ENCODE measurements at regions not wholly inside any gene's neighbourhood (a gene's known extent, or its start where the extent isn't known, plus 50 kb on each side); places are given as distances from the start of the nearest gene placed in this dataset.
"Not testable (repeated sequence)": the region's sequence is repeated elsewhere in the genome, so short reads cannot be mapped to it uniquely, and the experiment has no call there.

GRCh38 chr9:113682297-113682771, 193.8 kb upstream of the ZNF618 start:
- DNase-seq (ENCODE audit: low spot score), result peak; percentile 66
- peak; percentile 76 for TF ChIP-seq CTCF (IDR thresholded peaks at IDR 0.05; ENCODE audit: borderline replicate concordance, control extremely low read depth, extremely low read depth, insufficient read depth, missing control alignments)
- in situ Hi-C loops (cut with MboI; ENCODE audit: low sequenced_read_pairs, unreplicated experiment), result no loop called here

GRCh38 chr9:113685636-113686035, 190.5 kb upstream of the ZNF618 start:
- in situ Hi-C loops (cut with MboI; ENCODE audit: low sequenced_read_pairs, unreplicated experiment); DNase-seq (ENCODE audit: low spot score): not testable (repeated sequence)

DNA sequence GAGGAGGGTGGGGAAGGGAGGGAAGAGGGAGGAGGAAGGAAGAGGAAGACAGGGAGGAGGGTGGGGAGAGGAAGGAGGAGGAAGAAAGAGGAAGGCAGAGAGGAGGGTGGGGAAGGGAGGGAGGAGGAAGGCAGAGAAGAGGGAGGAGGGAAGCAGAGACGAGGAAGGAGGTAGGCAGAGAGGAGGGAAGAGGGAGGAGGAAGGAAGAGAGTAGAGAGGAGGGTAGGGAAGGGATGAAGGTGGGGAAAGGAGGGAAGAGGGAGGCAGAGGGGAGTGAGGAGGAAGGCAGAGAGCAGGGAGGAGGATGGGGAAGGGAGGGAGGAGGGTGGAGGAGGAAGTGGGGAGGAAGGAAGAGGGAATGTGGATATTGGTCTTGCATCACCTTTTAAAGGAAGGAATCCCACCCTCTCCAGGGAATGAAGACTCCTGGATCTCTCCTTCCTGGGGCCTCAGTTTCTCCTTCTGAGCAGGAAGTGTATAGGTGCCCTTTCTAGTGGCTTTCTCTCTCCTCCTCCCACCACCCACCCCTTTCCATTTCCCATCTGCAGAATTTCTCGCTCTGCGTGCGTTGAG, 188.9 kb upstream of the ZNF618 start:
- in situ Hi-C loops (cut with MboI; ENCODE audit: low sequenced_read_pairs, unreplicated experiment), result no loop called here
- TF ChIP-seq CTCF (IDR thresholded peaks at IDR 0.05; ENCODE audit: borderline replicate concordance, control extremely low read depth, extremely low read depth, insufficient read depth, missing control alignments), result no peak
- DNase-seq (ENCODE audit: low spot score), result no peak

DNA sequence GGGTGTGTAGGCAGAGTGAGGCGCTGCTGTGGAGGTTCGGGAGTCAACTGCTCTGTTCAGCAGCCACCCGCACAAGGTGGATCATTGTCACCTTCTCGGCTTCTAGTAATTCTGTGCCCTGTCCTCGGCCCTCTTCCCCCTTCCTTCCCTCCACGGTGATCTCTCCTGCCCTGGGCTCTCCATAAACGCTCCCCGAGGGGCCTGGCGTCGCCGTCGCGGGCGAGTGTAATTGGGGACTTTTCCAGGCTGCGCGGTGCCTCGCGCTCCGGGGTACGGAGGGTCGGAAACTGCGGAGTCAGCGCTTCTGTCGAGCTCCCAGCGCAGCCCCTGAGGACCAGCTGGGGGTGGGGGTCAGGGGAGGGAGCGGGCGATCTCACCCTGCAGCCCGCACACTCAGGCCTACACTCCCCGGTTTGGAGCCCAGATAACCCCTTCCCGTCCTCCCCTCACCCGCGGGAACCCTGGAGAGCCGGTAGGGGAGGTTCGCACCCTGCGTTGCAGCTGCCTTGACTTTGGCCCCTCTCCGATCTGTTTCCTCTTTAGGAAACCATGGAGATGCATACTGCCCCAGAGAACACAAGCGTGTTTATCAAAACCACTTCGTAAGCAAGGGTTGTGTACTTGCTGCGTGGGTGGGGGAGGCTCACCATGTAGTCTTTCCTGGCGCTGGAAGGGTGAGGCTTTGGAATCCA, 188.3 kb upstream of the ZNF618 start:
- in situ Hi-C loops (cut with MboI; ENCODE audit: low sequenced_read_pairs, unreplicated experiment), result no loop called here

GRCh38 chr9:113690055-113690740, 185.9 kb upstream of the ZNF618 start:
- in situ Hi-C loops (cut with MboI; ENCODE audit: low sequenced_read_pairs, unreplicated experiment), result no loop called here
- TF ChIP-seq CTCF (IDR thresholded peaks at IDR 0.05; ENCODE audit: borderline replicate concordance, control extremely low read depth, extremely low read depth, insufficient read depth, missing control alignments), result no peak
- DNase-seq (ENCODE audit: low spot score), result no peak

More for the DNA sequence above, 188.3 kb upstream of the ZNF618 start:
- no peak for TF ChIP-seq CTCF (IDR thresholded peaks at IDR 0.05; ENCODE audit: borderline replicate concordance, control extremely low read depth, extremely low read depth, insufficient read depth, missing control alignments)
- no peak for DNase-seq (ENCODE audit: low spot score)

DNA sequence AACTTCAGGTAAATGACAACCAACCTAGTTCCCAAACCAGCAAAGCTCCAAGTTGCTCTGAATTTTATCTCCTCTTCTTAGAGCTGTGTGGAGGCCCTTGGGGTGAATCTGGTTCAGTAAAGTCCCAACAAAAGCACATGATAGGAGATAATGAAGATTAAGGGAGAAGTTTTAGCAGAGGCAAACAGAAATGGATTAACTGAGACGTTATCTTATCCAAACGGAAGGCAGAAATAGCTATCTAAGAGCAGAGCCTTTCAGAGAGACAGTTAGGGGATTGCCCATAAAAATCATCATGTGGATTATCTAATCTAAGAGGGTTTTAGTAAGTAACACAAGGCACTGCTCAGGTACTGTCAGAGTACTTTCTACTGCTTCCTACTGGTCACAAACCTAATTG, 183.9 kb upstream of the ZNF618 start:
- DNase-seq (ENCODE audit: low spot score), result no peak
- TF ChIP-seq CTCF (IDR thresholded peaks at IDR 0.05; ENCODE audit: borderline replicate concordance, control extremely low read depth, extremely low read depth, insufficient read depth, missing control alignments), result no peak
- in situ Hi-C loops (cut with MboI; ENCODE audit: low sequenced_read_pairs, unreplicated experiment), result no loop called here

- no peak for TF ChIP-seq CTCF (IDR thresholded peaks at IDR 0.05; ENCODE audit: borderline replicate concordance, control extremely low read depth, extremely low read depth, insufficient read depth, missing control alignments)
- no peak for DNase-seq (ENCODE audit: low spot score)
- in situ Hi-C loops (cut with MboI; ENCODE audit: low sequenced_read_pairs, unreplicated experiment), result no loop called here
Observed at GRCh38 chr9:113694912-113695311, 181.2 kb upstream of the ZNF618 start.

Measured in GM13976 (cell line).